Dedifferentiated amniotic fluid mesenchymal stem cell (primary cell): ENCODE measurements at regions not wholly inside any gene's neighbourhood (a gene's known extent, or its start where the extent isn't known, plus 50 kb on each side); places are given as distances from the start of the nearest gene placed in this dataset.

ENCODE experiments used
- DNase-seq: peaks from one replicate; pipeline ENCODE4 v3.0.0-alpha.2; 2016; ENCODE audit errors: extremely low spot score

GRCh38 chr5:91730026-91730425, 346.9 kb upstream of the ARRDC3 start:
- no peak for DNase-seq

- DNase-seq: no peak
Measured at GRCh38 chr5:91727463-91727862, 344.3 kb upstream of the ARRDC3 start.

GRCh38 chr5:91722736-91723467, 339.8 kb upstream of the ARRDC3 start:
- DNase-seq: no peak

- DNase-seq: peak; percentile 56
Measured at GRCh38 chr5:91712718-91713117, 329.6 kb upstream of the ARRDC3 start.

DNA sequence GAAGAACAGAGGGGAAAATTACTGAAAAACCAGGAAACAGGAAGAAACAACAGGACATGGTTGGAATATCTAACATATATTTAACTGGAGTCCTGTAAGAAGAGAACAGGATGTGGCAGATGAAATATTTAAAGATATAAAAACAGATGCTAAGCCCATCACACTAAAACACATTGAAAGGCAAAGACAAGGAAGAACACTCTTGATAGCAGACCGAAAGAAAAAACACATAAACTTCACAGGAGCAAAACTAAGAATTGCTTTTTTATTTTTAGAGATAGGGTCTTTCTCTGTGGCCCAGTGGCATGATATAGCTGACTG, 324.4 kb upstream of the ARRDC3 start:
- peak; percentile 49 for DNase-seq

DNA sequence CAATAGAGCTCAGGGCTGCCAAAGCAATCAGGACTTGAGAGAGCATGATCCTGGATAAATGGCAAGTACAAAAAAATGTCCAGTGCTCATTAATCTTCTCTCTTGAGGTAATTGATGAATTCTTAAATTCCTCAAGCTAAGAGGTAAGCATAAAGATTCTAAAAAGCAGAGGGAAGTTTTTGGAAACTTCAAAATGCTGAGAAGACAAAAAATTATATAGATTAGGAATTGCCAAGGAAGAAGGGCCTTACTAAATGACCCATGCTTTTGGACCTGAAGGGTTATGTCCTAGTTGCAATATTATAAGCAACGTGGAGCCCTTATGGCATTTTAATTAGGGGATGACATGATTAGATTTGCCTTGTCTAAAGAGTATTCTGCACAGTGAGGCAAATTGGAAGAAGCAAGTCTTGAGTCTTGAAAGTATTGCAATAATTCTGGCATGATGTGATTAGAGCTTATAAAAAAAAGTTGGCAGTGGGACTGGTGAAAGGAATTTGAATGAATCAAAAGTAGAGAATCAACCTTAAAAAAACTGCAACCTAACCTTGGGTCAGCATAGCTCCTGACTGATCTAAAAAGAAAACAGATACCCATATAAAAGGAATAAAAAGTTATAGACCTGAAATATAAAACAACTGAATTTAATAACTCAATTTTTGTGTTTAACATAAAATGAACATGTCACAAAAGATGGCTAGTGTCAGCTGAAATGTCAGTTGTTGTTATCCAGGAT, 323.8 kb upstream of the ARRDC3 start:
- DNase-seq: peak; percentile 85

- no peak for DNase-seq
Measured at GRCh38 chr5:91703128-91703527, 320.0 kb upstream of the ARRDC3 start.

DNA sequence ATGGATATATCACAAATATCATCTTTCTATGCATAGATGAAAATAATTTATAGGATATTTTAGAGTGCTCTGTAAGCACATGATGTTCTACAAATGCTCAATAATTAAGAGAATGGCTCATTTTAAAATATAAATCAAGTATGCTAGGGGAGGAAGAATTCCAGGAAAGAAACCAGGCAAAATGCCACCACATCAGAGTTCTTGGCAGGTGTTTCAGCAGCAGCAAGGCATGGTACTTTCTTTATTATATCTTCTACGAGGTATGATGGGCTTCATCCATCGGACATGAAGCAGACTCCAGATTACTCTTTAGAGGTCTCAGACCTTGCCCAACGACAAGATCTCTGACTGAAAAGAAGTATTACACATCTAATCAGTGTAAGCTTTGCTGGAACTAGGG, 316.3 kb upstream of the ARRDC3 start:
- DNase-seq: no peak

DNA sequence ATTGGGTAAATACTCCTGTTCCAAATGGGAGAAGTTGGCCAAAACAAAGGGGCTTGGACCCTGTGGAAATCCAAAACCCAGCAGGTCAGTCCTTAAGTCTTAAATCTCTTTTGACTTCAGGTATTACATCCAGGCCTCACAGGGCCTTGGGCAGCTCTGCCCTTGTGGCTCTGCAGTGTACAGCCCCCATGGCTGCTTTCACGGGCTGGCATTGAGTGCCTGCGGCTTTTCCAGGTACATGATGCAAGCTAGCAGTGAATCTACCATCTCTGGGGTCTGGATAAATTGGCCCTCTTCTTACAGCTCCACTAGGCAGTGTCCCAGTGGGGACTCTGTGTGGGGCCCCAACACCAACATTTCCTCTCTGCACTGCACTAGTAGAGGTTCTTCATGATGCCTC, 308.5 kb upstream of the ARRDC3 start:
- DNase-seq: no peak

GRCh38 chr5:91690921-91691320, 307.8 kb upstream of the ARRDC3 start:
- DNase-seq: no peak

GRCh38 chr5:91687430-91687829, 304.3 kb upstream of the ARRDC3 start:
- no peak for DNase-seq

DNA sequence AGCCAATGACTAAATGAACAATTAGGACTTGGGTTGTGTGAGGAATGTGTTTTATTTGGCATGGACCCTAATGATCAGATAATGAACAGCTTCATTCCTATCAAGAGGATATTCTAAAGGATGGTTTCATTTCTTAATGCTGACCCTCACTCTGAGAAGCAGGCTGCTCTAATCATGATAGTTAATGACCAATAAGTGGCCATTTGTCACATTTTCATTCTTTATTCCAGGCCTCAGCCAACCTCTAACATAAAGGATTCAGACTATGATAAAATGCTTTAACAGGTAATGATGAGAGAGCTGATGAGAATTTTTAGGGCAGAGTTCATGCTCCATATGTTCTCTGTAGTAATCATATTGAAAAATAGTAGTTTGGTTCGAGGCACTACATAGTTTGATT, 301.5 kb upstream of the ARRDC3 start:
- no peak for DNase-seq

- DNase-seq: no peak
Measured at GRCh38 chr5:91670563-91670962, 287.4 kb upstream of the ARRDC3 start.

- DNase-seq: no peak
Measured at GRCh38 chr5:91670122-91670521, 287.0 kb upstream of the ARRDC3 start.

- no peak for DNase-seq
Measured at GRCh38 chr5:91668261-91668660, 285.1 kb upstream of the ARRDC3 start.

DNA sequence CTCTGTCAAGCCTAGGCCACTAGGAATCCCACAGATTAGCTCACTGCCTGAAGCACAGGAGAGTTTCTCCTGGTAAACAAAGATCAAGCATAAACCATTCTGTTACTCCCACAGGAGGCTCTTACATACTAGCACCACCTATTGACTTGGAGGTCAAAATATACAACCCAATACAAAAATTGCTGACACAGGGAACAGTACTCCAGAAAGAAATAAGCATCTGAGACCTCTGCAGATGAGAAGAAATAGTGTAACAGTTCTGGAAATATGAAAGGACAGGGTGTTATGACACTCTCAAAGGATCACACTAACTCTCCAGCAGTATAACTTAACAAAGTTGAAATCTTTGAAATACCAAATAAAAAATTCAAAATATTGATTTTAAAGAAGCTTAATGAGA, 269.6 kb upstream of the ARRDC3 start:
- no peak for DNase-seq

- DNase-seq: no peak
Measured at GRCh38 chr5:91651704-91652103, 268.6 kb upstream of the ARRDC3 start.

GRCh38 chr5:91645347-91645746, 262.2 kb upstream of the ARRDC3 start:
- no peak for DNase-seq

GRCh38 chr5:91643797-91644196, 260.7 kb upstream of the ARRDC3 start:
- DNase-seq: peak; percentile 25

DNA sequence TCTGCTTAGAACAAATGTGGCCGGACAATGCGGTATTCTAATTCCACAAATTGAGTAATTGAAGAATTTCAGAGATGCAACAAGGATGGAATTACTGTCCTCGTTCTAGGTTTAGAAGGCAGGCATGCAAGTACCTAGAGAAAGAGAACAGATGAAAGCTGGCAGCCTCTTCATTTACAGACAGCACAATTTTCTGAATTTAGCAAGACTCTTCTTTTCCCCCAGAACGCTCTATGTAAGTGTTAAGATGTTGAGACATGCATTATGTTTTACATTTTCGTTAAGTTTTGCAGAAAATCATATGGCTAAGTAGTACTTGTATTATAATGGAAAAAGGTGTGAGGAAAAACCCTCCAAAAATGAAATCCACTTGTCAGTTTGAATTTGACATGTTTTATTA, 259.5 kb upstream of the ARRDC3 start:
- DNase-seq: no peak

GRCh38 chr5:91641730-91642350, 258.7 kb upstream of the ARRDC3 start:
- peak; percentile 79 for DNase-seq

GRCh38 chr5:91639744-91640143, 256.6 kb upstream of the ARRDC3 start:
- DNase-seq: no peak

DNA sequence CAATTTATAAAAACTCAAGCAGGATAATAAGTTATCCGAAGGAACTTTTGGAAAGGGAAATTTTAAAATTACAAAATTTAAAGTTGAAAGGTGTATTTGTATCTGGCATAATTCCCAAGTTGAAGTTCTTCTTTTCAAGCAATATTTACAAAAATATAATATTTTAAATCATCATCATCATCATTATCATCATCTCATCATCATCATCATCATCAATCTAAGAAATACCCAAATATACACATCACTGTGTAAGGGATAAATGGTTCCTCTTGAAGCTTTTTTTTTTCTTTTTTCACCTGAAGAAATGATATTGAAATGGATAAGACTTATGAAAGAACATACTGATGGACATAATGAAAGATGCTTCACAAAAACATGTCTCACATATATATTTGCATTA, 254.9 kb upstream of the ARRDC3 start:
- no peak for DNase-seq
